GM13976 (cell line): ENCODE measurements at regions not wholly inside any gene's neighbourhood (a gene's known extent, or its start where the extent isn't known, plus 50 kb on each side); places are given as distances from the start of the nearest gene placed in this dataset.

Experiments
- DNase-seq: peaks from one replicate; pipeline ENCODE4 v3.0.0; 2012; ENCODE audit warnings: low spot score
- CTCF ChIP-seq: IDR thresholded peaks from 2 replicates; pipeline ENCODE4 v1.5.1; 2012; ENCODE audit warnings: borderline replicate concordance, mild to moderate bottlenecking; ENCODE audit not compliant: insufficient read depth; ENCODE audit errors: extremely low read depth, missing control alignments, control extremely low read depth
- in situ Hi-C: fragments of 300-500 bp; cut with MboI; formaldehyde crosslinking; loops from one replicate; pipeline ENCODE4 v1.12.0; 2022; ENCODE audit warnings: low sequenced_read_pairs, mixed read lengths, inconsistent platforms; ENCODE audit not compliant: unreplicated experiment

DNA sequence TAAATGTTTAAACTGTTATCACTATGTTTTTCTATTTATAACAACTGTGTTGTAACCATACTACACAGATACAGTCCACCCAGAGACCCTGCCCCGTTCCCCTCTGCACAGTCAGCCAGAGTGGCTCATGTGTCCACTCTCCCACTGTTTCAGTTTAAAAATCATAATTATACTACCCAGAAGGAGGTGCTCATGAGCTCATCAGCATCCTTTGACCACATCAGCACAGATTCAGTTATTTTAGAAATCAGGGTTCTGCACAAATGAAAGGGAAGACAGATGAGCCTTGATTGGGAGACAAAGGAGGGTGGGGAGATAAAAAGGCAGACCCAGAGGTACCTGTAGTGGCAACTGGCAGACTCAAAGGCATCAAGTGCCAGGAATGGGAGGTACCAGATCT is 124.3 kb downstream of the RCN1 start:
- TF ChIP-seq CTCF = no peak
- in situ Hi-C loops = no loop called here
- no peak for DNase-seq

DNA sequence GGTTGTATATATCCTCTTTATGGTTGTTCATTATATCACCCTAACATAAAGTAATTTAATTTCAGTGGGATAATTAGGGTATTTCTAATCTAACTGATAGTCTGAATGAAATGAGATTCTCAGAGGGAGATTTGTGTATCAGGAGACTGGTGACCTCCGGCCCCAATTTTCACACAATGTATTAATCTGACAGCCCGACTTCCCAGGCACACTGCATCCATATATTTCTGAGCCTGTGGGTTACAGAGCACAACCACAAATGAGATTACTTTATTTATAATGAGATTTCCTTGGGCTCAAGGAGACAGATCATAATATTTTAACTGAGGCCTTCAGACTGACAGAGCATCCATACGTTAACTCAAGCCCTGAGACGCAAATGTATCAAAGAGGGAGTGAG is 125.9 kb downstream of the RCN1 start:
- no peak for DNase-seq
- in situ Hi-C loops = no loop called here
- TF ChIP-seq CTCF = no peak

- DNase-seq = no peak
- in situ Hi-C loops = no loop called here
- TF ChIP-seq CTCF = no peak
Observed at GRCh38 chr11:32219320-32219719, 128.4 kb downstream of the RCN1 start.

DNA sequence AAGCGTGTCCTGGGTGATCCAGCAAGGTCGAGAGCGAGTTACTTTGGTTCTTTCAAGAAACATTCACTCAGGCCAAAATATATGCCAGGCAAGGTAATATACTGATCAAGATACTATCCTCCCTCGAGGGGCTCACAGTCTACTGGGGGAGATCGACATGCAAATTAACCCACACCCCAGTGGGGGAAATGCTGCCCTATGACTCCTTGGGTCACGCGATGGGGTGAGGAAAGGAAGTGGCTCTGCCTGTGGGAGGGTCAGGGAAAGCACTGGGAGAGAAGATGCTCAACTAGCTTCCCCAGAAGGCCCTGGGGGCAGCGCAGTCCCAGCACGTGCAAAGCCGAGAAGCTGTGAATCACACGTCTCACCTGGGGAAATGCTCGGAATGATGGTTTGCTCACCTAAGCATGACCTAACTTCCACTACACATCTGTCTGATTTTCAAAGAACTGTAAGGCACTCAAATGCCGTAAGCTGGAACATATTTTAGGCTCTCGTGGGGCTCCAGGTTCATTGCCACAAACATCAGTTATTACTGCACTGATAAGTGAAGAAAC is 130.7 kb downstream of the RCN1 start:
- TF ChIP-seq CTCF = no peak
- in situ Hi-C loops = no loop called here
- DNase-seq = no peak

DNA sequence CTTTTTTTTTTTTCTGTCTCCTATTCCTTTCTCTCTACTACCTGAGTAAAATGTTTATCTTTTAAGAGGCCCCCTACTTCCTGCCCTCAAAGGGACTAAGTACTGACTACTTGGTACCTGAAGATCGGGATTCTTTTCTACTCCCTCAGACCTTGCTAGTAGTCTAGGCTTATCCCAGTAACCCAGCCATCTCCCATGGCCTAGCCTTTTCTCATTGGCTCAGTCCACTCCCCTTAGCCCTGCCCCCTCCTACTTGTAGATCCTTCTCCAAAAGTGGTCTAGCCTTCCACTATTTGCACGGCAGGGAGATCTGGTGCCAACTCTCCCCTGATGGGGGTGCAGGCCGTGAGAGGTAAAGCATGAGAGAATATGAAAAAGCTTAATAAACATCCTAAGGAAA is 133.7 kb downstream of the RCN1 start:
- DNase-seq = no peak
- in situ Hi-C loops = no loop called here
- TF ChIP-seq CTCF = no peak

DNA sequence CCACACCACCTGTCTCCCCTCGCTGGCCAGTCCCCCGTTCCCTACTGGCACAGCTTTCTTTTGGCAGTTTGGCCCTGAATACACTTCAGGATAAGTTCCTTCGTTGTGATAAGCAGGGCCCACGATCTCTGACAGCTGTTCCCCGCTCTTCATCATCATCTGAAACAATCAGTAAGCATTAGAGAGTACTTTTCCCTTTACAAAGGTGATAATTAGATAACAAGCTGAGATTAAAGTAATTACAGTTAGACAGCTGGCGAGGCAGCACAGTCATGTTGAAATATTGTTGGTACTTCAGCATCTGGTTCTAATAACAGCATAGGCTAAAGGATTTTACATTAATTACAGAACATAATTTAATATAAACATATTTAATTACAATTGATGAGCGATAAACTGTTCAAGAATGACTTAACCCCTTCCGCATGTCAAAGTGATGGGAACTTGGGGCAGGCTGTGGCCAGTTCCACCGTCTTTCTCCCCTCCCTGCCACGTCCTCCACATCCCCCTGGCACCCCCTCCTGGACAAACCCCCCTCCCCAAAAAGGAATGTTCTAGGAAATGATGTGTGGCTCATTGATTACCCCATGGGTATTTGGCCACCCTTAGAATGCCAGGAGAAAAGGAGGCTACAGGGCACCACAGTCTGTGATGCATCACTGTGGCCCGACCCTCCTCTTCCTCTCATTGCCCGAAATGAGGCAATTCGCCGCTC is 134.9 kb downstream of the RCN1 start:
- TF ChIP-seq CTCF = no peak
- DNase-seq = no peak
- in situ Hi-C loops = no loop called here
